ENCODE measurements at regions not wholly inside any gene's neighbourhood (a gene's known extent, or its start where the extent isn't known, plus 50 kb on each side); places are given as distances from the start of the nearest gene placed in this dataset.

DNA sequence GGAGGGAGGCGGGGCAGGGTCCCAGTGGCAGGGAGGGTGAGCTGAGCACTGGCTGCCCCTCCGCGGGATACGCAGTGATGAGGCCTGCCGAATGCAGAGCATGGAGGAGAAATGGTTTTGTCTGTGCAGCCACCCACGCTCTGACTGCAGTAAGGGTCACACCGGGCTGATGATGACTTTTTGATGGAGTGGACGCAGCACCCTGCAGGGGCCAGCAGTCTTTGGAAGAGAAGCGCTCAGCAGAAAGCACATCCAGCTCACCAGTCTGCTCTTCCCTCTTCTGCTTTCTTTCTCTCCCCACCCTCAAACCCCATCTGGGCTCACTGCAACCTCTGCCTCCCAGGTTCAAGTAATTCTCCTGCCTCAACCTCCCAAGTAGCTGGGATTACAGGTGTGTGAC lies 61.9 kb upstream of the ATP1A1 start:
- no peak for TF ChIP-seq CTCF (IDR thresholded peaks at IDR 0.05; ENCODE audit: control extremely low read depth, extremely low read depth)
- DNase-seq (no peak), ATAC-seq (ENCODE audit: insufficient read depth, low FRiP score) (no peak)
- Histone ChIP-seq H3K9ac (ENCODE audit: insufficient read depth in 1 of 2, low read length in 2 of 2) (no peak overlapping the region), H3K4me3 (no peak overlapping the region), H3K36me3 (ENCODE audit: control insufficient read depth in 4 of 4, insufficient read depth in 4 of 4, low read length in 4 of 4) (no peaks in the 10 kb centered on the region), H3K9me3 (ENCODE audit: control insufficient read depth in 4 of 4, insufficient read depth in 3 of 4, low read length in 3 of 4) (no peaks in the 10 kb centered on the region), H3K4me1 (ENCODE audit: control insufficient read depth in 5 of 5, insufficient read depth in 5 of 5, low read length in 5 of 5) (peaks cover 0 to 43% (median 14%) of the 10 kb centered on the region in 5 donors), H3K27me3 (ENCODE audit: control insufficient read depth in 3 of 3, insufficient read depth in 3 of 3, low read length in 2 of 3) (peaks cover 0 to 1% (median 0%) of the 10 kb centered on the region in 3 donors), H3K27ac (ENCODE audit: low read depth in 1 of 2, low read length in 1 of 2) (peak overlapping the region in 1 of 2 donors; percentile 84)
- 67 to 73% methylated on average over 9 of the region's 9 CpGs for WGBS, 2 donors

GRCh38 chr1:116311756-116312680 lies 61.0 kb upstream of the ATP1A1 start:
- peaks cover 0 to 3% (median 0%) of the 10 kb centered on the region in 3 donors for H3K27me3 ChIP-seq (ENCODE audit: control insufficient read depth in 3 of 3, insufficient read depth in 3 of 3, low read length in 2 of 3)
- no peaks in the 10 kb centered on the region for H3K9me3 ChIP-seq (ENCODE audit: control insufficient read depth in 4 of 4, insufficient read depth in 3 of 4, low read length in 3 of 4)
- DNase-seq (peak; percentile 48 to 72 (median 62)), ATAC-seq (ENCODE audit: insufficient read depth, low FRiP score) (peak; percentile 37)
- no peak overlapping the region for H3K9ac ChIP-seq (ENCODE audit: insufficient read depth in 1 of 2, low read length in 2 of 2)
- no peaks in the 10 kb centered on the region for H3K36me3 ChIP-seq (ENCODE audit: control insufficient read depth in 4 of 4, insufficient read depth in 4 of 4, low read length in 4 of 4)
- no peak for TF ChIP-seq CTCF (IDR thresholded peaks at IDR 0.05; ENCODE audit: control extremely low read depth, extremely low read depth)
- no peak overlapping the region for H3K4me3 ChIP-seq
- peaks cover 0 to 47% (median 14%) of the 10 kb centered on the region in 5 donors for H3K4me1 ChIP-seq (ENCODE audit: control insufficient read depth in 5 of 5, insufficient read depth in 5 of 5, low read length in 5 of 5)
- peak overlapping the region in 1 of 2 donors; percentile 84 for H3K27ac ChIP-seq (ENCODE audit: low read depth in 1 of 2, low read length in 1 of 2)
- WGBS, 2 donors, result 68 to 83% methylated on average over 15 of the region's 15 CpGs

DNA sequence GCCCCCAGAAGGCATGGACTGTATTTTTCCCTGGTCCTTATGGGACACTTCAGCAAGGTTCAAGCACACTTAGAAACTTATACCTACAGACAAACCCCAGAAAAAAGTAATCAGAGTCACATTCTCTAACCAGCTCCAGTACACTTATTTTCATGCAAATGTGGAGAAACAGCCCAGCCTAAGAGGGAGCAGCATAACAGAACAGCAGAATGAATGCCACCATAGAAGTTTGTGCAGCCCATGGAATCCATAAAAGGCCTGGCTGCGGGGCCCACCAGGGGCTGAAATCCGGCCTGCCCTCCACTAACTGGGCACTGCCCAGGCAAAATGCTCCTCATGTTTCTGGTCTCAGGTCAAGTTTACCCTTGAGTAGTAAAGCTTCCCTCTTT lies 60.4 kb upstream of the ATP1A1 start:
- ATAC-seq (ENCODE audit: insufficient read depth, low FRiP score), result no peak
- WGBS, 2 donors, result 73 to 93% methylated on average over 2 of the region's 2 CpGs

More for the DNA sequence above, 60.4 kb upstream of the ATP1A1 start:
- H3K36me3 ChIP-seq (ENCODE audit: control insufficient read depth in 4 of 4, insufficient read depth in 4 of 4, low read length in 4 of 4), result no peaks in the 10 kb centered on the region
- peaks cover 0 to 4% (median 3%) of the 10 kb centered on the region in 3 donors for H3K27me3 ChIP-seq (ENCODE audit: control insufficient read depth in 3 of 3, insufficient read depth in 3 of 3, low read length in 2 of 3)
- no peak overlapping the region for H3K4me3 ChIP-seq
- peak overlapping the region in 1 of 2 donors; percentile 77 for H3K27ac ChIP-seq (ENCODE audit: low read depth in 1 of 2, low read length in 1 of 2)
- H3K9me3 ChIP-seq (ENCODE audit: control insufficient read depth in 4 of 4, insufficient read depth in 3 of 4, low read length in 3 of 4), result no peaks in the 10 kb centered on the region
- no peak overlapping the region for H3K9ac ChIP-seq (ENCODE audit: insufficient read depth in 1 of 2, low read length in 2 of 2)
- H3K4me1 ChIP-seq (ENCODE audit: control insufficient read depth in 5 of 5, insufficient read depth in 5 of 5, low read length in 5 of 5), result peaks cover 0 to 47% (median 14%) of the 10 kb centered on the region in 5 donors
- no peak for TF ChIP-seq CTCF (IDR thresholded peaks at IDR 0.05; ENCODE audit: control extremely low read depth, extremely low read depth)
- DNase-seq, result peak in 1 of 3 donors; percentile 32

Data from lung (tissue), 11 donors.